GM10248 (cell line): ENCODE measurements at regions not wholly inside any gene's neighbourhood (a gene's known extent, or its start where the extent isn't known, plus 50 kb on each side); places are given as distances from the start of the nearest gene placed in this dataset.

Experiments
- CTCF ChIA-PET: fragments of 300-600 bp; sonication (Branson Sonifier 250); formaldehyde crosslinking; extraction: SDS; loops from one replicate; lab custom pipeline; 2021; ENCODE audit warnings: antibody characterized with exemption; lab: Yijun Ruan, JAX
- POLR2A ChIA-PET: fragments of 350-650 bp; sonication (Branson Sonifier 250); formaldehyde crosslinking; extraction: SDS; loops from one replicate; lab custom pipeline; 2020; ENCODE audit warnings: antibody characterized with exemption; lab: Yijun Ruan, JAX
- DNase-seq: peaks from one replicate; pipeline ENCODE4 v3.0.0; 2012; ENCODE audit errors: extremely low spot score
- CTCF ChIP-seq: IDR thresholded peaks from 2 replicates; pipeline ENCODE4 v1.5.1; 2012; ENCODE audit warnings: mild to moderate bottlenecking, low read depth; ENCODE audit errors: extremely low read depth, missing control alignments, control extremely low read depth

- no peak for TF ChIP-seq CTCF
- ChIA-PET POLR2A (no interaction called here), CTCF (interaction anchor here (0.8 to 3.4 kb wide), 4 partner anchors 10 to 432 kb away, joined by 3 to 33 read pairs (median 3); no protein-coding TSS in a partner anchor)
- no peak for DNase-seq
These were observed 95.9 kb upstream of the LEP start for GRCh38 chr7:128145191-128145590.

- CTCF ChIA-PET = interaction anchor here (0.8 to 3.4 kb wide), 4 partner anchors 11 to 432 kb away, joined by 3 to 33 read pairs (median 3); no protein-coding TSS in a partner anchor
- POLR2A ChIA-PET = no interaction called here
- TF ChIP-seq CTCF = no peak
- no peak for DNase-seq
These were observed 95.0 kb upstream of the LEP start for GRCh38 chr7:128146052-128146451.

GRCh38 chr7:128148676-128149075 lies 92.4 kb upstream of the LEP start:
- CTCF ChIA-PET = no interaction called here
- TF ChIP-seq CTCF = no peak
- DNase-seq = no peak
- POLR2A ChIA-PET = no interaction called here

- no peak for DNase-seq
- no peak for TF ChIP-seq CTCF
- ChIA-PET POLR2A (no interaction called here), CTCF (no interaction called here)
These were observed 90.7 kb upstream of the LEP start for GRCh38 chr7:128150223-128150865.

GRCh38 chr7:128151635-128152034 lies 89.4 kb upstream of the LEP start:
- DNase-seq = no peak
- no peak for TF ChIP-seq CTCF
- ChIA-PET POLR2A (no interaction called here), CTCF (no interaction called here)

GRCh38 chr7:128152721-128153120 lies 88.4 kb upstream of the LEP start:
- no peak for DNase-seq
- no peak for TF ChIP-seq CTCF
- POLR2A ChIA-PET = no interaction called here
- CTCF ChIA-PET = interaction anchor here (0.6 to 2.0 kb wide), 2 partner anchors 44 to 57 kb away, joined by 3 to 5 read pairs; no protein-coding TSS in a partner anchor
